PC-9 (cell line): ENCODE measurements at regions not wholly inside any gene's neighbourhood (a gene's known extent, or its start where the extent isn't known, plus 50 kb on each side); places are given as distances from the start of the nearest gene placed in this dataset.

ENCODE experiments used
- CTCF ChIP-seq: fragments of 200-600 bp; sonication (generic); conservative IDR thresholded peaks from 2 replicates; pipeline ENCODE4 v1.6.1; 2017; ENCODE audit warnings: mixed run types, antibody characterized with exemption, mild to moderate bottlenecking, moderate library complexity
- EZH2 ChIP-seq: fragments of 200-600 bp; sonication (generic); IDR thresholded peaks from 2 replicates; pipeline ENCODE4 v1.8.0; 2017; ENCODE audit warnings: antibody characterized with exemption, low read depth

- TF ChIP-seq CTCF (no peak), EZH2 (no peak)
These were observed 487.5 kb downstream of the TMEM121 start for GRCh38 chr14:106013879-106014376.
